Astrocyte of the spinal cord (primary cell): ENCODE measurements at regions not wholly inside any gene's neighbourhood (a gene's known extent, or its start where the extent isn't known, plus 50 kb on each side); places are given as distances from the start of the nearest gene placed in this dataset.

Experiments used
- DNase-seq: peaks from one replicate; pipeline ENCODE4 v3.0.0; 2011; ENCODE audit warnings: low read depth, low spot score
- H3K4me3 ChIP-seq: 2 replicates; pipeline ENCODE4 v1.5.1; 2011; ENCODE audit warnings: low read depth, mild to moderate bottlenecking, low read length, moderate library complexity
- CTCF ChIP-seq: IDR thresholded peaks from 2 replicates; pipeline ENCODE4 v1.5.1; 2012; ENCODE audit warnings: low read depth, mild to moderate bottlenecking, low read length, inconsistent platforms
- in situ Hi-C: cut with HindIII; loops from 2 replicates; pipeline ENCODE4 v1.10.0; 2017; ENCODE audit warnings: low sequenced_read_pairs

GRCh38 chr16:86384980-86385379 lies 125.3 kb upstream of the FOXF1 start:
- no peak overlapping the region for H3K4me3 ChIP-seq
- in situ Hi-C loops: no loop called here
- DNase-seq: no peak
- no peak for TF ChIP-seq CTCF

GRCh38 chr16:86387468-86388440 lies 122.6 kb upstream of the FOXF1 start:
- in situ Hi-C loops: no loop called here
- peak; percentile 94 for DNase-seq
- H3K4me3 ChIP-seq: no peak overlapping the region
- no peak for TF ChIP-seq CTCF

- no peak for DNase-seq
- TF ChIP-seq CTCF: no peak
- in situ Hi-C loops: no loop called here
These were observed 121.4 kb upstream of the FOXF1 start for GRCh38 chr16:86388976-86389375.

GRCh38 chr16:86389566-86390328 lies 120.6 kb upstream of the FOXF1 start:
- in situ Hi-C loops: no loop called here
- no peak for DNase-seq
- no peak for TF ChIP-seq CTCF
- no peak overlapping the region for H3K4me3 ChIP-seq

More at GRCh38 chr16:86388976-86389375, 121.4 kb upstream of the FOXF1 start:
- no peak overlapping the region for H3K4me3 ChIP-seq

GRCh38 chr16:86390335-86390734 lies 120.0 kb upstream of the FOXF1 start:
- in situ Hi-C loops: no loop called here
- no peak overlapping the region for H3K4me3 ChIP-seq
- TF ChIP-seq CTCF: no peak
- DNase-seq: no peak

DNA sequence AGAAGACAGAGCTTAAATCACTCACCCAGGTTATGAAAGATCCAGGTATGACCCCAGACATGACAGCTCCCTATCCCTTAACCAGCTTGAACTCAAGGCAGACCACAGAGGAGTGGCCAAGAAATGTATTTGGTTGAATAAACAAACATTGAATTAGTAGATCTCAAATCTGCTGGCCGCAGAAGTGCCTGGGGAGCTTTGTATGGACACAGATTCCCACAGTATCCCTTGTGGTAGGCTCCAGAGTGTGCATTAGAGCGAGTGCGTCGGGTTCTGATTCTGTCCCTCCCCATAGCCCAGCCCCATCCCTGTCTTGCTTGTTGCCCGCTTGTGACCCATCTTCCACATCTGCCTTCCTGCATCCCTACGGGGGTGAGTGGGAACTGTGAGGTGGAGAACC lies 118.8 kb upstream of the FOXF1 start:
- no peak for TF ChIP-seq CTCF
- no peak overlapping the region for H3K4me3 ChIP-seq
- in situ Hi-C loops: no loop called here
- DNase-seq: no peak
